ENCODE measurements at regions not wholly inside any gene's neighbourhood (a gene's known extent, or its start where the extent isn't known, plus 50 kb on each side); places are given as distances from the start of the nearest gene placed in this dataset.

GRCh38 chrX:28246675-28247074 lies 265.4 kb upstream of the DCAF8L1 start:
- H3K4me1 ChIP-seq = no peaks in the 10 kb centered on the region
- DNase-seq = no peak
- H3K36me3 ChIP-seq = no peaks in the 10 kb centered on the region
- TF ChIP-seq CTCF (IDR thresholded peaks at IDR 0.05) = no peak
- no peak overlapping the region for H3K27ac ChIP-seq
- H3K9me3 ChIP-seq = no peaks in the 10 kb centered on the region
- intact Hi-C loops (cut with DNase I) = no loop called here
- H3K4me3 ChIP-seq = no peak overlapping the region
- ATAC-seq = no peak
- no peaks in the 10 kb centered on the region for H3K27me3 ChIP-seq (ENCODE audit: low read depth)

GRCh38 chrX:28229217-28229616 lies 248.0 kb upstream of the DCAF8L1 start:
- ATAC-seq (no peak), DNase-seq (no peak)
- intact Hi-C loops (cut with DNase I) = no loop called here
- no peaks in the 10 kb centered on the region for H3K9me3 ChIP-seq
- no peak for TF ChIP-seq CTCF (IDR thresholded peaks at IDR 0.05)
- H3K4me3 ChIP-seq = no peak overlapping the region
- no peaks in the 10 kb centered on the region for H3K27me3 ChIP-seq (ENCODE audit: low read depth)
- H3K36me3 ChIP-seq = no peaks in the 10 kb centered on the region
- no peak overlapping the region for H3K27ac ChIP-seq
- no peaks in the 10 kb centered on the region for H3K4me1 ChIP-seq

GRCh38 chrX:28225513-28225912 lies 244.3 kb upstream of the DCAF8L1 start:
- no peaks in the 10 kb centered on the region for H3K9me3 ChIP-seq
- H3K27ac ChIP-seq = no peak overlapping the region
- DNase-seq (no peak), ATAC-seq (no peak)
- no peaks in the 10 kb centered on the region for H3K4me1 ChIP-seq
- no peak overlapping the region for H3K4me3 ChIP-seq
- no peaks in the 10 kb centered on the region for H3K27me3 ChIP-seq (ENCODE audit: low read depth)
- no peaks in the 10 kb centered on the region for H3K36me3 ChIP-seq
- intact Hi-C loops (cut with DNase I) = no loop called here
- TF ChIP-seq CTCF (IDR thresholded peaks at IDR 0.05) = no peak

GRCh38 chrX:28223991-28224390 lies 242.7 kb upstream of the DCAF8L1 start:
- H3K4me1 ChIP-seq = no peaks in the 10 kb centered on the region
- H3K36me3 ChIP-seq = no peaks in the 10 kb centered on the region
- H3K4me3 ChIP-seq = no peak overlapping the region
- DNase-seq (no peak), ATAC-seq (no peak)
- TF ChIP-seq CTCF (IDR thresholded peaks at IDR 0.05) = no peak
- no peaks in the 10 kb centered on the region for H3K9me3 ChIP-seq
- no peak overlapping the region for H3K27ac ChIP-seq
- no peaks in the 10 kb centered on the region for H3K27me3 ChIP-seq (ENCODE audit: low read depth)
- intact Hi-C loops (cut with DNase I) = no loop called here

GRCh38 chrX:28223469-28223868 lies 242.2 kb upstream of the DCAF8L1 start:
- ATAC-seq = no peak
- H3K27me3 ChIP-seq (ENCODE audit: low read depth) = no peaks in the 10 kb centered on the region

More at GRCh38 chrX:28223469-28223868, 242.2 kb upstream of the DCAF8L1 start:
- no peak for TF ChIP-seq CTCF (IDR thresholded peaks at IDR 0.05)
- intact Hi-C loops (cut with DNase I) = no loop called here
- H3K4me3 ChIP-seq = no peak overlapping the region
- no peaks in the 10 kb centered on the region for H3K4me1 ChIP-seq
- DNase-seq = no peak
- no peak overlapping the region for H3K27ac ChIP-seq
- no peaks in the 10 kb centered on the region for H3K36me3 ChIP-seq
- H3K9me3 ChIP-seq = no peaks in the 10 kb centered on the region
